Testis (tissue), 2 donors: ENCODE measurements at regions not wholly inside any gene's neighbourhood (a gene's known extent, or its start where the extent isn't known, plus 50 kb on each side); places are given as distances from the start of the nearest gene placed in this dataset.

Experiments
- DNase-seq: peaks from one replicate; pipeline ENCODE4 v3.0.0-alpha.2; 2019
- H3K27ac ChIP-seq, 2 donors: fragments of 200-600 bp; sonication (generic); one replicate each; pipeline ENCODE4 v1.5.1; 2019
- H3K27me3 ChIP-seq: fragments of 200-600 bp; sonication (generic); one replicate; pipeline ENCODE4 v1.5.1; 2019
- H3K36me3 ChIP-seq: fragments of 200-600 bp; sonication (generic); one replicate; pipeline ENCODE4 v1.5.1; 2017; ENCODE audit warnings: low read depth; ENCODE audit errors: missing control alignments
- H3K4me1 ChIP-seq: fragments of 200-600 bp; sonication (generic); one replicate; pipeline ENCODE4 v1.5.1; 2019
- H3K4me3 ChIP-seq, 2 donors: fragments of 200-600 bp; sonication (generic); one replicate each; pipeline ENCODE4 v1.5.1; 2017 to 2019
- H3K9me3 ChIP-seq: fragments of 200-600 bp; sonication (generic); one replicate; pipeline ENCODE4 v1.5.1; 2017
- CTCF ChIP-seq, 3 experiments: fragments of 450-650 bp in 2 of 3; fragments of 200-600 bp in 1 of 3; sonication (generic) in 1 of 3; IDR thresholded peaks; one replicate each; pipeline ENCODE4 v1.5.1; 2016 to 2019; ENCODE audit warnings: antibody characterized with exemption in 3 of 3, mild to moderate bottlenecking in 2 of 3, moderate library complexity in 1 of 3
- POLR2A ChIP-seq: fragments of 450-650 bp; IDR thresholded peaks from one replicate; pipeline ENCODE4 v1.6.1; 2017; ENCODE audit warnings: antibody characterized with exemption, mild to moderate bottlenecking, moderate library complexity
- WGBS, 2 donors: methylation state at CpG; one replicate each; pipeline ENCODE4 v1.1.5; 2018; 5-methylcytosine and 5-hydroxymethylcytosine counted together
- intact Hi-C: fragments of 100-400 bp; cut with DNase I; formaldehyde crosslinking; loops from one replicate; pipeline ENCODE4 v1.15.1; 2023; ENCODE audit warnings: low total_unique reads

- Histone ChIP-seq H3K9me3 (no peaks in the 10 kb centered on the region), H3K4me3 (no peak overlapping the region), H3K4me1 (no peaks in the 10 kb centered on the region), H3K27ac (no peak overlapping the region), H3K27me3 (no peaks in the 10 kb centered on the region), H3K36me3 (no peaks in the 10 kb centered on the region)
- no peak for DNase-seq
- intact Hi-C loops, result no loop called here
- no peak for TF ChIP-seq CTCF (IDR thresholded peaks at IDR 0.05)
- no peak for TF ChIP-seq POLR2A
- 72 to 77% methylated on average over 4 of the region's 4 CpGs for WGBS, 2 donors
Measured at GRCh38 chr9:38269775-38270174, 122.7 kb upstream of the ALDH1B1 start.

- no peaks in the 10 kb centered on the region for H3K36me3 ChIP-seq
- H3K4me1 ChIP-seq, result no peaks in the 10 kb centered on the region
- H3K9me3 ChIP-seq, result no peaks in the 10 kb centered on the region
- no peak for DNase-seq
- intact Hi-C loops, result no loop called here
- H3K27me3 ChIP-seq, result no peaks in the 10 kb centered on the region
- no peak overlapping the region for H3K27ac ChIP-seq
- TF ChIP-seq CTCF (IDR thresholded peaks at IDR 0.05), result no peak
- no peak for TF ChIP-seq POLR2A
- H3K4me3 ChIP-seq, result no peak overlapping the region
- WGBS, 2 donors, result 67 to 69% methylated on average over 1 of the region's 1 CpG
Measured at GRCh38 chr9:38263532-38263931, 129.0 kb upstream of the ALDH1B1 start.

- no peak for DNase-seq
- TF ChIP-seq CTCF (IDR thresholded peaks at IDR 0.05), result no peak
- TF ChIP-seq POLR2A, result no peak
- Histone ChIP-seq H3K9me3 (no peaks in the 10 kb centered on the region), H3K27me3 (no peaks in the 10 kb centered on the region), H3K27ac (no peak overlapping the region), H3K36me3 (no peaks in the 10 kb centered on the region), H3K4me3 (no peak overlapping the region), H3K4me1 (no peaks in the 10 kb centered on the region)
- intact Hi-C loops, result no loop called here
- 93 to 95% methylated on average over 8 of the region's 8 CpGs for WGBS, 2 donors
Measured at GRCh38 chr9:38259519-38260218, 132.8 kb upstream of the ALDH1B1 start.

- H3K27me3 ChIP-seq, result no peaks in the 10 kb centered on the region
- no peaks in the 10 kb centered on the region for H3K9me3 ChIP-seq
- no peaks in the 10 kb centered on the region for H3K36me3 ChIP-seq
- no peaks in the 10 kb centered on the region for H3K4me1 ChIP-seq
- 79 to 92% methylated on average over 2 of the region's 2 CpGs for WGBS, 2 donors
- H3K27ac ChIP-seq, result no peak overlapping the region
- no peak for TF ChIP-seq POLR2A
- no peak for DNase-seq
- intact Hi-C loops, result no loop called here
- no peak overlapping the region for H3K4me3 ChIP-seq
Measured at GRCh38 chr9:38259056-38259455, 133.4 kb upstream of the ALDH1B1 start.

GRCh38 chr9:38257626-38258215 lies 134.8 kb upstream of the ALDH1B1 start:
- Histone ChIP-seq H3K27me3 (no peaks in the 10 kb centered on the region), H3K27ac (no peak overlapping the region), H3K4me3 (no peak overlapping the region), H3K36me3 (no peaks in the 10 kb centered on the region), H3K4me1 (no peaks in the 10 kb centered on the region), H3K9me3 (no peaks in the 10 kb centered on the region)
- TF ChIP-seq POLR2A, result no peak
- no peak for TF ChIP-seq CTCF (IDR thresholded peaks at IDR 0.05)
- intact Hi-C loops, result no loop called here
- DNase-seq, result no peak
- 80 to 84% methylated on average over 5 to 6 of the region's 6 CpGs for WGBS, 2 donors
